ENCODE measurements at regions not wholly inside any gene's neighbourhood (a gene's known extent, or its start where the extent isn't known, plus 50 kb on each side); places are given as distances from the start of the nearest gene placed in this dataset. TPM values are rescaled to one million over a fixed set of nuclear protein-coding genes. Genes with fewer than 3 reads are reported as not detected.

GRCh38 chrX:117301086-117301485 is 815.5 kb downstream of the KLHL13 start:
- intact Hi-C loops (cut with DNase I), result no loop called here
- WGBS, 3 donors, result 67 to 78% (median 71%) methylated on average over 1 of the region's 1 CpG
- no peak for TF ChIP-seq EP300 (IDR thresholded peaks at IDR 0.05)
- TF ChIP-seq, protein P1, sequence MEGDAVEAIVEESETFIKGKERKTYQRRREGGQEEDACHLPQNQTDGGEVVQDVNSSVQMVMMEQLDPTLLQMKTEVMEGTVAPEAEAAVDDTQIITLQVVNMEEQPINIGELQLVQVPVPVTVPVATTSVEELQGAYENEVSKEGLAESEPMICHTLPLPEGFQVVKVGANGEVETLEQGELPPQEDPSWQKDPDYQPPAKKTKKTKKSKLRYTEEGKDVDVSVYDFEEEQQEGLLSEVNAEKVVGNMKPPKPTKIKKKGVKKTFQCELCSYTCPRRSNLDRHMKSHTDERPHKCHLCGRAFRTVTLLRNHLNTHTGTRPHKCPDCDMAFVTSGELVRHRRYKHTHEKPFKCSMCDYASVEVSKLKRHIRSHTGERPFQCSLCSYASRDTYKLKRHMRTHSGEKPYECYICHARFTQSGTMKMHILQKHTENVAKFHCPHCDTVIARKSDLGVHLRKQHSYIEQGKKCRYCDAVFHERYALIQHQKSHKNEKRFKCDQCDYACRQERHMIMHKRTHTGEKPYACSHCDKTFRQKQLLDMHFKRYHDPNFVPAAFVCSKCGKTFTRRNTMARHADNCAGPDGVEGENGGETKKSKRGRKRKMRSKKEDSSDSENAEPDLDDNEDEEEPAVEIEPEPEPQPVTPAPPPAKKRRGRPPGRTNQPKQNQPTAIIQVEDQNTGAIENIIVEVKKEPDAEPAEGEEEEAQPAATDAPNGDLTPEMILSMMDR (IDR thresholded peaks at IDR 0.05), result no peak

GRCh38 chrX:117291760-117292159 is 824.9 kb downstream of the KLHL13 start:
- Histone ChIP-seq H3K27ac (no peak overlapping the region), H3K4me1 (ENCODE audit: insufficient read depth) (no peaks in the 10 kb centered on the region), H3K9me3 (no peaks in the 10 kb centered on the region), H3K27me3 (no peaks in the 10 kb centered on the region), H3K4me3 (no peak overlapping the region), H3K36me3 (no peaks in the 10 kb centered on the region)
- no peak for DNase-seq
- TF ChIP-seq EP300 (IDR thresholded peaks at IDR 0.05), result no peak
- intact Hi-C loops (cut with DNase I), result no loop called here
- 47 to 58% (median 49%) methylated on average over 1 of the region's 1 CpG for WGBS, 3 donors

More at GRCh38 chrX:117301086-117301485, 815.5 kb downstream of the KLHL13 start:
- Histone ChIP-seq H3K9me3 (no peaks in the 10 kb centered on the region), H3K4me1 (ENCODE audit: insufficient read depth) (no peaks in the 10 kb centered on the region), H3K36me3 (no peaks in the 10 kb centered on the region), H3K27me3 (no peaks in the 10 kb centered on the region), H3K27ac (no peak overlapping the region), H3K4me3 (no peak overlapping the region)
- DNase-seq, result no peak

DNA sequence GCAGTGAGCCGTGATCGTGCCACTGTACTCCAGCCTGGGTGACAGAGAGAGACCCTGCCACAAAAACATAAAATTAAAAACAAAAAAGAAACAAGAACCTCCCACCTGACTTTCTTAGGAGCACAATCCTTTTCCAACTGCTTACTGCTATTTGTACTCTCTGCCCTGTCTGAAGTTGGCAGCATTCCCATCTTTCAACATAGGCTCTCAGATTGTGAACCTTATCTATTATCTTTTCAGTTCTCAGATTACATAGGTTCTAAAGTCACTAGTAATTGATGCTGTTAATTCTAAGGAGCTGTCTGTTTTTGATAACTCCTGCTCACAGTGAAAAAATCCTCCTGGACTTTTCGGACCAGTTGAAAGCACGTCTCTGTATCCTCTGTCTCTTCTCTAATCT is 812.2 kb upstream of the CT83 start:
- TF ChIP-seq POLR2A (IDR thresholded peaks at IDR 0.05), result no peak
- no peak for TF ChIP-seq EP300 (IDR thresholded peaks at IDR 0.05)
- TF ChIP-seq, protein P1 (IDR thresholded peaks at IDR 0.05), result no peak
- Histone ChIP-seq H3K36me3 (no peaks in the 10 kb centered on the region), H3K27ac (no peak overlapping the region), H3K4me1 (ENCODE audit: insufficient read depth) (no peaks in the 10 kb centered on the region), H3K9me3 (no peaks in the 10 kb centered on the region), H3K4me3 (no peak overlapping the region), H3K27me3 (no peaks in the 10 kb centered on the region)
- no peak for DNase-seq
- intact Hi-C loops (cut with DNase I), result no loop called here
- 29 to 55% (median 38%) methylated on average over 4 of the region's 4 CpGs for WGBS, 3 donors

Small RNA genes lying in the stretch of these regions (small RNA-seq; reads per million reads assigned to genes)
- not detected for gene AC005002.2

Data from ovary (tissue), 7 donors.